NCI-H187 treated with DMSO at 0.1 percent for 48 hours (cell line): ENCODE measurements at regions not wholly inside any gene's neighbourhood (a gene's known extent, or its start where the extent isn't known, plus 50 kb on each side); places are given as distances from the start of the nearest gene placed in this dataset.
"Not testable (repeated sequence)": the region's sequence is repeated elsewhere in the genome, so short reads cannot be mapped to it uniquely, and the experiment has no call there.

Experiments
- DNase-seq: peaks from one replicate; lab custom pipeline; 2025; lab: John Stamatoyannopoulos, UW

DNA sequence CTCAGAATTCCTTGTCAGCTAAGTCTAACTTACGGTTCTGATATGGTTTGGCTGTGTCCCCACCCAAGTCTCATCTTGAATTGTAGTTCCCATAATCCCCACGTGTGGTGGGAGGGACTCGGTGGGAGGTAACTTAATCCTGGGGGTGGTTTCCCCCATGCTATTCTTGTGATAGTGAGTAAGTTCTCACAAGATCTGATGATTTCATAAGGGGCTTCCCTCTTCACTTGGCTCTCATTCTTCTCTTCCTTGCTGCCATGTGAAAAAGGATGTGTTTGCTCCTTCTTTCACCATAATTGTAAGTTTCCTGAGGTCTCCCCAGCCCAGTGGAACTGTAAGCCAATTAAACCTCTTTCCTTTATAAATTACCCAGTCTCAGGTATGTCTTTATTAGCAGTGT is 163.0 kb downstream of the PMAIP1 start:
- DNase-seq = not testable (repeated sequence)

DNA sequence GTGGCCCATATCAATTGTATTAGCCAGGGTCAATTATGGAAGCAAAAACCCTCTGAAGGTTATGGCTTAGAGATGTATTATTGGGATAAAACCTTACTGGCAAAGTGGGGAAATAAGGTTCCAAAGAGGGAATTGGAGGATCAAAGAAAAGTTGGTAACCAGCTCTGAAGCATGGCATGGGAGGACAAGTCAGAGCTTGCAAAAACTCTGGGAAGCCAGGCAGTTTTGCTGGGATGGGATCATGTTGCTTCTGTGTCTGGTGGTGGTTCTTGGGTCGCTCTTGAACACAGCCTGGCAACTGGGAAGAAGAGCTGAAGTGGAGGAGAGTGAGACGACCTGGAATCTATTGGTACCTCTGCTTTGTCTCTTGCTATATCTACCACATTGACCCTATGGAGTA is 162.6 kb downstream of the PMAIP1 start:
- no peak for DNase-seq

DNA sequence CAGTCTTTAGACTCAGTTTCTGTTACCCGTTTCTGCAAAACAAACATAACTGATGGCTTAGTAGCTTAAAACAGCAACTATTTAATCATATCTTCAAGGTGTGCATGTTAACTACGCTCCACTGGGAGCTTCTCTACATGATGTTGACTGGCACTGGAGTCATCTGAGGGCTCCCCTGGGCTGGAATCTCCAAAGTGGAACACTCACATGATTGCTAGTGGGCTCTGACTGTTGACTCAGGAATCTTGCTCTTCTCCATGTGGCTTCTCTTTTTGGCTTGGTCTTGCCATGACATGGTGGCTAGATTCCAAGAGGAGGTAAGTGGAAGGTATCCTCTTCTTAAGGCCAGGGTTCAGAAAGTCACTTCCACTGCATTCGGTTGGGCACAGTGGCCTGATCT is 160.8 kb downstream of the PMAIP1 start:
- no peak for DNase-seq

DNA sequence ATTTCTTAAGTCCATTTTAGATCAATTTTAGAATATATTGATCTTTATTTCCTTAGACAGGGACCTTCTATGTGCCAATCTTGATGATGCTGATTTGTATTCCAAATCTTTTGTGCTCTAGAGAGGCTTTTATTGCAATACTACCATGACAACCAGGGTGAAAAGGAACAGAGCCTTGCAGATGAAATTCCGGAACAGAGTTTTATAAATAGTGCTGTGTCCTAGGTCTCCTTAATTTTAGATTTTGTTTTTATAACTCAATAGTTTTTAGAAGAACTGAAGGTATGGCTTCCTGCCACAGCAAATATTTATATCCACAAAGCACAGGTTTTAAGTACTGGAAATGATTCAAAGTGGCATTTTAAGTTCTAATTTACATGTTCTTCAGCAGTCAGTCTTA is 160.2 kb downstream of the PMAIP1 start:
- DNase-seq = no peak

DNA sequence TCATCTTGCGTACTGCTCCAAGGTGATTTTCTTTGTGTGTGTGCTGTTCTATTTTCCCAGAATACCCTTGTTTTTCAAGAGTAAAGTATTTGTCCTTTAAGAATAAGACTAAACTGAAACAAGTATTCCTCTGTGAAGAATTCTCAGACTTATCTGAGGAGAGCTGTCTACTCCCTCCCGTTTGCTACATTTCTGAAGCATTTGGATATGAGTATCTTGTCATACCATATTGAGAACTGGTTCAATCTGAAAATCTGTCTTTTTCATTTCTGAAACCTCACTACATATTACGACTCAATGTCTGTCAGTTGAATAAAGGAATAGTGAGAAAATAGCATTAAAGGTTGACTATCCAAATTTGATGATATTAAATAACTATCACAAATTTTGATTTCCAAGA is 159.4 kb downstream of the PMAIP1 start:
- DNase-seq = no peak

GRCh38 chr18:60053747-60054304 is 154.0 kb downstream of the PMAIP1 start:
- DNase-seq = no peak

DNA sequence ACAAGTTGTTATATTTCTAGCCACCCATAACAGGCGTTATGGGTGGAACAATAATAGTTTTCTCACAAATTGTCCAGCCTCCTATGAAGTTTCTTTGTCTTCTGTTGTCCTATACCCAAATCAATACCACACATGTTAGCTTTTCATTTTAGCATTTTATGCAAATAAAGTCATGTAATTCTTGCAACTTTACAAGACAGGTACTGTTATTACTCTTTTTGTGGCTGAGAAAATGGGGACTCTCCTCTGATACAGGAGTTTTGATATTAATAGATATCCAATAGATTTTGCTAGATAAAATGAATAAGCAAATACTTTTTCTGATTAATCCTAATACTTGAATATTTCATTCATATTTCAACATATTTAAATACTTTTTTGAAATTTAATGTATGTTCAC is 151.0 kb downstream of the PMAIP1 start:
- DNase-seq = no peak

DNA sequence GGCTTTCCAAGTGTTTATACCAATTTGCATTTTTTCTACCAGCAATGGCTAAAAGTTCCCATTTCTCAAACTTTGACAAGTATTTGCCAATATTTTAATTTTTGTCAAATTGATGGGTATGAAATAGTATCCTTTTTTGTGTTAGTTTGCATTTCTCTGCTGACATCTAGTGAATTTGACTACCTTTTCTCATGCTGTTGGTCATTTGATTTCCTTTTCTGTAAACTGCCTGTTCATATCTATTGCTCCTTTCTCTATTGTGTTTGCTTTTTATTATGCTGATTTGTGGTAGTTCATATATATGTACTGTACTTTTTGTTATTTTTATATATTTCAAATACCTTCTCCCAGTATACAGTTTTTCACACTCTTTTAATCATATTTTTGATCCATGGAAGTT is 149.4 kb downstream of the PMAIP1 start:
- no peak for DNase-seq

DNA sequence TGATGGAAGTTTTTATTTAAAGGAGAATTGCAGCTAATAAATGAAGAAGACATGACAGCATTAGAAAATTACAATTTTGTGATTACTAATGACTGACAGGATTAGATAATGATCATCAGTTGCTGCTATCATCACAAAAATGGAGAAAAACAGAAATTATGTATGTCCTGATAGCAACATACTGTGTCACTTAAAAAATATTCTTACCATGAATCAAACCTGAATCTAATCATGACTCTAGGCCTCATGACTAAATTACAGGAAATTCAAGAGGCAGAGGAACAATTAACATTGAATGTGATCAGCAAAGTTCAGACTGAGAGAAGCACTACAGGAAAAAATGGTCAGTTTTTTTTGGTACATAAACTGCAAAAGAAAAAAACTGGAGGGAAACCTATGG is 147.8 kb downstream of the PMAIP1 start:
- DNase-seq = no peak

GRCh38 chr18:60044290-60045006 is 144.7 kb downstream of the PMAIP1 start:
- no peak for DNase-seq

- no peak for DNase-seq
Observed at GRCh38 chr18:60040971-60041370, 141.2 kb downstream of the PMAIP1 start.

- DNase-seq = no peak
Observed at GRCh38 chr18:60038731-60039130, 138.9 kb downstream of the PMAIP1 start.

DNA sequence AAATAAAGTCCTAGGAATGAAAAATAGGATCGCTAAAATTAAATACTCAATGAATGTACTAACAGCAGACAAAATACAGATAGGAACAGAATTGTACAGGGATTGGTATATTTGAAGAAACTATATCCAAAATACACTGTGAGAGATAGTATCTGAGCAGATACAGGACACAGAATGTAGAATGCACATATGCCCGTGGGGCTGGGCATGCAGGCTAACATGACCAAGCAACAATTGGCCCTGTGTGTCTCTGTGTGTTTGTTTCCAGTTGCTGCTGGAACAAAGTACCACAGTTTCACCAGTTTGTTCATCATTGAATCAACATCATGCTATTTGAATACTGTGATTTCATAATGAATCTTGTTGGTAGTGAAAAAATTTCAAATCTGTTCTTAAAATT is 127.6 kb downstream of the PMAIP1 start:
- no peak for DNase-seq

DNA sequence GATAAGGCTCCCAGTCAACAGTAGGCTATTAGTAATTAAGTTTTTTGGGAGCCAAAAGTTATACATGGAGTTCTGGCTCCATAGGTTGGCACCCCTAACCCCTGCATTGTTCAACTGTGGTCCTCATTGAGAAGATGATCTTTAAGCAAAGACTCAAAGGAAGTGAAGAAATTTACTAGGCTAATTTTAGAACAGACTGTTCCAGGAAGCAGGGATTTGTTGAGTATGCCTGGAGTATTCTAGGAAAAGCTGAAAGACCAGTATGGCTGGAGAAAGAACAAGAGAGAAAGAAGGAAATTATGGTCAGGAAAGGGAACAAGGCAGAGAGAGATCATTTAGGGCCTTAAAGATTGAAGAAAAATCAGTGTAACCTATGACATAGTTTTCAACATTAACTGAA is 125.1 kb downstream of the PMAIP1 start:
- DNase-seq = no peak

GRCh38 chr18:60024345-60024744 is 124.5 kb downstream of the PMAIP1 start:
- DNase-seq = no peak

- no peak for DNase-seq
Observed at GRCh38 chr18:60022671-60023276, 123.0 kb downstream of the PMAIP1 start.

DNA sequence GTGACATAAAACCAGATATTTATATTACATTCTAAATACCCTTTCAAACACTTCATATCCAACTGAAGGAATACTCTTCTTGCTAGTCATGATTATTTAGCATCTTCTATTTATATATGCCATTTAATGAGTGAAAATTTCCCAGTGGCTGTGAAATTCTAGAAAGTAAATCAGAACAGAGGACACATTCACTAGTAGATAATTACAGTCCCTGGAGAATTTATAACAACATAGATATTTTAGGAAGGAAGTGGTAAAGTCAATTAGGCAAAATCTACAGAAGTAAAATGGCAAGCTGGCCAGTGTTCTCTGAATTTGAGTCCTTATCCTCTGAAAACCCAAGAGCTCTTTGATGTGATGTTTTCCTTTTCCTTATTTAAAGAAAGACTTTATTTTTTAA is 121.8 kb downstream of the PMAIP1 start:
- DNase-seq = no peak

GRCh38 chr18:60020107-60020925 is 120.5 kb downstream of the PMAIP1 start:
- DNase-seq = no peak

DNA sequence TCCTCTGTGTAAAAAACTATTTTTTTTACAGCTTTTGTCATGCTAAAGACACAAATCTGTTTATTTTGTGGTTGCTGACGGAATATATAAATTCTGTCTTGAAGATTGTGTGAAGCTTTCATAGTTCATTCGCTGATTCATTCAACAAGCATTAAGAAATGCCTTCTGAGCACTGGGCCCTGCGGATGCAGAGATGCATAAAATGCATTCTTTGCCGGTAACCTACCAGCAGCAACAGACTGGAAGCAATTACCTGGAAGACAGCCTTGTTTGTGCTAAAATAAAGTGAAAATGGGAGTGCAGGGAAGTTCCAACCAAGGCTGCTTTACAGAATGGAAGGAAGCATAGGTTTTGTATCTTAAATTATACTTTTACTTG is 119.7 kb downstream of the PMAIP1 start:
- no peak for DNase-seq

DNA sequence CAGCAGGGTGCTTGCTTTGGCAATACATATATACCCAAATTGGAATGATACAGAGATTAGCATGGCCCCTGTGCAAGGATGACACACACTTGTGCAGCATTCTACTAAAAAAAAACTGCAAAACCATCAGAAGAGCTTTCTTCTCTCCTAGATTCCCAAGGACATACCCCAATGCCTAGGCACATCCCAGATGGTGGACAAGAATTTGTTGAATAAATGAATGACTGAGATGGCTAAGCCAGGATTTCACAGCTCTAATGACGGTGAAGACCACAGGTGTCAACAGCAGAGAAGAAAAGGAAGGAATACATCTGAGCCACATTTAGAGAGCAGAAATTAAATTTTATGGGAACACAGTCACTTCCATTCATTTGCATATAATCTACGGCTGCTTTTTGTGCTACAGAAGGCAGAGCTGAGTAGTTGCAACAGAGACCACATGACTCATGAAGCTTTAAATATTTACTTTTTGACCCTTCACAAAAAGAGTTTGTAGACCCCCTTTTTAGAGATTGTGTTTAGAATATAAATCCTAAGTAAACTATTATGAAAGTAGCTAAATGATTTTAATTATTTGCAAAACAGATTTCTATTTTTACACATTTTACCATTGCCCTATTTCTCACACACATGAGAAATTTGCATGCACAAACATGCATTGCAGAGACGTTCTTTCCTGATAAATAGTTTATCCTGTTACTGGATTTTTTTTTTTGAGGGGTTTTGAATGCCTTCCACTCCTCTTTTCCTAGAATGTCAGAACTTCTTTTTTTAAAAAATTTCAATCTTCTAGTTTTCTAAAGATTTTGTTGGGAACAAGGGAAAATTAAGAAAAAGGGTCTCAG is 119.0 kb downstream of the PMAIP1 start:
- no peak for DNase-seq

GRCh38 chr18:60018134-60018533 is 118.3 kb downstream of the PMAIP1 start:
- DNase-seq = not testable (repeated sequence)

DNA sequence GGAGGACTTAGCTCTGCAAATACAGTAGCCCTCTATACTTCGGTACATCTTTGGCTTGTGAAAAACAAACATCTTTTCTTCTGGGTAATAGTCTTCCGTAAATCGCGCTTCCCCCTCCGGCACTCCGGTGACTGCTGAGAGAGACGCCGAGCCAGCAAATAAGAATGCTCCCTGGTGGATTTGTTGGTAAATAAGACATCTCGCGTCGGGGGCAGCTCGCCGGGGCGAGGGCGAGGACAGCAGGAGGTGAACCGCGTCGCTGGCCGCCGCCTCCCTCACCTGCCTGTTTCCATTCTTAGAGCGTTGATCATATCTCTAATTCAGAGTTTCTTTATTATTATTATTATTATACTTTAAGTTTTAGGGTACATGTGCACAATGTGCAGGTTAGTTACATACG is 117.6 kb downstream of the PMAIP1 start:
- no peak for DNase-seq
